GM12878 (cell line): ENCODE measurements at regions not wholly inside any gene's neighbourhood (a gene's known extent, or its start where the extent isn't known, plus 50 kb on each side); places are given as distances from the start of the nearest gene placed in this dataset.

Experiments used
- ATAC-seq: fragments of 200-7000 bp; cut with Tn5 transposase; 3 replicates; pipeline ENCODE4 v1.9.1; 2020; ENCODE audit warnings: mild to moderate bottlenecking, moderate library complexity
- BruUV-seq: library from RNA; stranded (reverse); fragments of 400-500 nt; replicated peaks from 2 replicates; lab custom pipeline; 2021; lab: Mats Ljungman, UMichigan
- CTCF ChIA-PET: fragments of 300-600 bp; sonication (Branson Sonifier 250); formaldehyde crosslinking; extraction: SDS; loops from one replicate; lab custom pipeline; 2021; ENCODE audit warnings: inconsistent platforms; lab: Yijun Ruan, JAX
- POLR2A ChIA-PET: fragments of 350-600 bp; formaldehyde crosslinking; extraction: SDS; loops from one replicate; lab custom pipeline; 2021; ENCODE audit warnings: inconsistent platforms; lab: Charles Lee
- RAD21 ChIA-PET: fragments of 300-600 bp; sonication (Branson Sonifier 250); formaldehyde crosslinking; loops from one replicate; lab custom pipeline; 2023; ENCODE audit warnings: antibody characterized with exemption; ENCODE audit not compliant: unreplicated experiment; lab: Charles Lee
- SMC1A ChIA-PET: fragments of 300-600 bp; sonication (Branson Sonifier 250); formaldehyde crosslinking; loops from one replicate; lab custom pipeline; 2023; ENCODE audit not compliant: unreplicated experiment, uncharacterized antibody; lab: Charles Lee
- DNase-seq: peaks from one replicate; pipeline ENCODE4 v3.0.0-alpha.2; 2011; ENCODE audit warnings: low read depth, low spot score
- FAIRE-seq: peaks from 3 replicates; lab custom pipeline; 2011; peaks lifted over from hg19 to GRCh38; lab: Jason Lieb, UNC
- H2AFZ ChIP-seq: 2 replicates; pipeline ENCODE4 v1.6.0; 2011; ENCODE audit warnings: low read depth, low read length, control low read depth; ENCODE audit not compliant: control insufficient read depth
- H3K27ac ChIP-seq: 2 replicates; pipeline ENCODE4 v1.5.1; 2011; ENCODE audit warnings: control low read depth; ENCODE audit not compliant: control insufficient read depth, insufficient read depth
- H3K27me3 ChIP-seq, 2 experiments: replicated peaks in 1 of 2; 2 replicates each; pipeline versions ENCODE4 v1.6.0 to v1.6.1; 2011; ENCODE audit warnings: low read length in 1 of 2; ENCODE audit not compliant: control insufficient read depth in 2 of 2, insufficient read depth in 2 of 2
- H3K36me3 ChIP-seq, 2 experiments: 2 replicates each; pipeline ENCODE4 v1.5.1; 2011; ENCODE audit warnings: low read length in 1 of 2; ENCODE audit not compliant: control insufficient read depth in 2 of 2, insufficient read depth in 2 of 2
- H3K4me1 ChIP-seq: 2 replicates; pipeline ENCODE4 v1.6.1; 2011; ENCODE audit warnings: mild to moderate bottlenecking, low read length, moderate library complexity, mixed read lengths; ENCODE audit not compliant: control insufficient read depth, insufficient read depth
- H3K4me2 ChIP-seq: 2 replicates; pipeline ENCODE4 v1.6.0; 2011; ENCODE audit warnings: control low read depth; ENCODE audit not compliant: control insufficient read depth, insufficient read depth
- H3K4me3 ChIP-seq: fragments of 200-600 bp; sonication (generic); 2 replicates; pipeline ENCODE4 v1.5.1; 2016
- H3K79me2 ChIP-seq: 2 replicates; pipeline ENCODE4 v1.6.0; 2011; ENCODE audit warnings: low read length; ENCODE audit not compliant: control insufficient read depth, insufficient read depth
- H3K9ac ChIP-seq: 2 replicates; pipeline ENCODE4 v1.8.0; 2011; ENCODE audit warnings: low read length, control low read depth, mixed read lengths; ENCODE audit not compliant: control insufficient read depth, insufficient read depth
- H3K9me3 ChIP-seq: replicated peaks from 3 replicates; pipeline ENCODE4 v1.5.1; 2011; ENCODE audit warnings: mild to moderate bottlenecking, low read length; ENCODE audit not compliant: control insufficient read depth, insufficient read depth
- H4K20me1 ChIP-seq: 2 replicates; pipeline ENCODE4 v1.6.0; 2011; ENCODE audit not compliant: control insufficient read depth, insufficient read depth
- CREB1 ChIP-seq: IDR thresholded peaks from 2 replicates; pipeline ENCODE4 v1.6.1; 2012; ENCODE audit warnings: low read depth, mild to moderate bottlenecking, inconsistent platforms
- IRF4 ChIP-seq: IDR thresholded peaks from 2 replicates; pipeline ENCODE4 v1.6.1; 2011; ENCODE audit warnings: low read depth, low read length
- MEF2A ChIP-seq: IDR thresholded peaks from 2 replicates; pipeline ENCODE4 v1.6.1; 2011; ENCODE audit warnings: low read depth, mild to moderate bottlenecking, low read length, moderate library complexity; ENCODE audit not compliant: insufficient read depth
- PML ChIP-seq: IDR thresholded peaks from 2 replicates; pipeline ENCODE4 v1.6.1; 2012; ENCODE audit warnings: low read length, inconsistent platforms
- RB1 ChIP-seq: fragments of 450-650 bp; formaldehyde crosslinking; IDR thresholded peaks from 2 replicates; pipeline ENCODE4 v1.6.1; 2017; ENCODE audit warnings: mild to moderate bottlenecking, borderline replicate concordance
- SREBF2 ChIP-seq: IDR thresholded peaks from 2 replicates; pipeline ENCODE4 v1.6.1; 2012; ENCODE audit warnings: mild to moderate bottlenecking, low read length
- STAT1 ChIP-seq: fragments of 450-650 bp; conservative IDR thresholded peaks from 2 replicates; pipeline ENCODE4 v1.6.1; 2014; ENCODE audit warnings: antibody characterized with exemption, mild to moderate bottlenecking
- WRNIP1 ChIP-seq: IDR thresholded peaks from 2 replicates; pipeline ENCODE4 v1.6.1; 2011; ENCODE audit warnings: low read depth, low read length, improper control_type of control experiment, borderline replicate concordance
- ZNF207 ChIP-seq: fragments of 450-650 bp; IDR thresholded peaks from 2 replicates; pipeline ENCODE4 v1.6.1; 2014; ENCODE audit warnings: antibody characterized with exemption, mild to moderate bottlenecking, borderline replicate concordance
- WGBS: methylation state at CpG from one replicate; pipeline ENCODE4 v1.1.6; 2016; ENCODE audit warnings: low lambda C conversion rate; ENCODE audit not compliant: insufficient replicate concordance, insufficient coverage; ENCODE audit errors: missing lambda C conversion rate; 5-methylcytosine and 5-hydroxymethylcytosine counted together
- in situ Hi-C: fragments of 300-500 bp; cut with MboI; formaldehyde crosslinking; loops from 9 replicates; pipeline ENCODE4 v1.14.3; 2018; ENCODE audit warnings: mixed read lengths
- intact Hi-C: fragments of 100-400 bp; cut with micrococcal nuclease; formaldehyde crosslinking; loops from one replicate; pipeline ENCODE4 v1.14.2; 2022; ENCODE audit not compliant: unreplicated experiment
- TF ChIP-seq, protein P1 (sequence below): fragments of 150-350 bp; IDR thresholded peaks from 2 replicates; pipeline ENCODE4 v1.6.1; 2014; ENCODE audit warnings: mild to moderate bottlenecking, low read depth, low read length
- TF ChIP-seq, protein P2 (sequence below): fragments of 450-650 bp; IDR thresholded peaks from 2 replicates; pipeline ENCODE4 v1.6.1; 2016; ENCODE audit warnings: mild to moderate bottlenecking, moderate library complexity, borderline replicate concordance
- TF ChIP-seq, protein P3 (sequence below): IDR thresholded peaks from 2 replicates; pipeline ENCODE4 v1.6.1; 2011; ENCODE audit warnings: borderline replicate concordance, low read depth, mild to moderate bottlenecking, moderate library complexity, low read length; ENCODE audit not compliant: insufficient read depth, poor library complexity, severe bottlenecking

DNA sequence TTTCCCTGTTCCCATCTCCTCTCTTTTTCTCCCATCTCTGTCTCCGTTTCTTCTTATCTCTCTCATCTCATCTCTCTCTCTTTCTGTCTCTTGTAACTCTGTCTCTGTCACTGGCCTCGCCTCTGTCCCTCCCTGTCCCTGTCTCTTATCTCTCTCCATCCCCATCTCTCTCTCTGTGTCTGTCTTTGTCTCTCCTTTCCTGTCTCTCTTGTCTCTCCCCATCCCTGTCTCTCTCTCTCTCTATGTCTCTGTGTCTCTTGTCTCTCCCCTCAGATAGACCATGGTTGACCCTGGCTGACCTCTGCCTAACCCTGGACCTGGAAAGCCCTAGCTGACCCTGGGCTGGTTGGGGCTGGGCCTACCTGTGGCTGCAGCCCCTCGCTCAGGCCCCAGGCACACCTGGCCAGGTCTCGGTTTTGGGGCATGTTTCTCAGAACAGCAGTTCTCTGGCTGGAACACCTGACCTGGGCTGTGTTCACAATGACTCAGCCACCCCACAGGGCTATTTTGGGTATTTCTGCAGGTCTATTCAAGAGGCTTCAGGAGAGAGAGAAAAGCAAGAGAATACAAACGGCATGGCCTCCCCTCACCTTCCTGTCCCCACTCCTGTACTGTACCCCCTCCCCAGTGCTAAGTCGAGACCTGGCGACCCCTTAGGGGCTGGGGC, 174.4 kb downstream of the TMEM121 start (continued):
- TF ChIP-seq, protein P1, sequence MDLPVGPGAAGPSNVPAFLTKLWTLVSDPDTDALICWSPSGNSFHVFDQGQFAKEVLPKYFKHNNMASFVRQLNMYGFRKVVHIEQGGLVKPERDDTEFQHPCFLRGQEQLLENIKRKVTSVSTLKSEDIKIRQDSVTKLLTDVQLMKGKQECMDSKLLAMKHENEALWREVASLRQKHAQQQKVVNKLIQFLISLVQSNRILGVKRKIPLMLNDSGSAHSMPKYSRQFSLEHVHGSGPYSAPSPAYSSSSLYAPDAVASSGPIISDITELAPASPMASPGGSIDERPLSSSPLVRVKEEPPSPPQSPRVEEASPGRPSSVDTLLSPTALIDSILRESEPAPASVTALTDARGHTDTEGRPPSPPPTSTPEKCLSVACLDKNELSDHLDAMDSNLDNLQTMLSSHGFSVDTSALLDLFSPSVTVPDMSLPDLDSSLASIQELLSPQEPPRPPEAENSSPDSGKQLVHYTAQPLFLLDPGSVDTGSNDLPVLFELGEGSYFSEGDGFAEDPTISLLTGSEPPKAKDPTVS, result no peak
- TF ChIP-seq MEF2A, result peak; percentile 97

DNA sequence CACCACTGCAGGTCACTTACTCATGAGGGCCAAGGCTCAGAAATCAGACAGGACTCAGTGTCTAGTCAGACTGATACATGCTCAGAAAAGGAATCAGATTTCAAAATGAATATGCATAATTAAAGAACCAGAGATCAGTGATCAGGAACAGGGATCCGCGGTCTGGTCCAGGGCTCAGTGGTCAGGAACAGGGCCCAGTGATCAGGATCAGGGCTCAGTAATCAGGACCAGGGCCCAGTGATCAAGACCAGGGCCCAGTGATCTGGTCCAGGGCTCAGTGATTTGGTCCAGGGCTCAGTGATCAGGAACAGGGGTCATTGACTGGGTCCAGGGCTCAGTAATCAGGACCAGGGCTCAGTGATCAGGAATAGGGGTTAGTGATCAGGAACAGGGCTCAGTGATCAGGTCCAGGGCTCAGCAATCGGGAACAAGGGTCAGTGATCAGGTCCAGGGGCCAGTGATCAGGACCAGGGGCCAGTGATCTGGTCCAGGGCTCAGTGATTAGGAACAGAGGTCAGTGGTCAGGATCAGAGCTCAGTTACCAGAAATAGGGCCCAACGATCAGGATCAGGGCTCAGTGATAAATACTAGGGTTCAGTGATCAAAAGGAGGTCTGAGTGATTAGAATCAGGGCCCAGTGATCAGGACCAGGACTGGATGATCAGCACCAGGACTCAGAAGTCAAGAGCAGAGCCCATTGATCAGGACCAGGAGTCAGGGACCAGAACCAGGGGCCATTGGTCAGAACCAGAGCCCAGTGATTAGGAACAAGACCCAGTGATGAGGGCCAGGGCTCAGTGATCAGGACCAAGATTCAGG, 175.3 kb downstream of the TMEM121 start:
- Histone ChIP-seq H3K36me3 (no peaks in the 10 kb centered on the region), H3K4me3 (peak overlapping the region; percentile 28; the same call in 1 of the 2 replicates), H4K20me1 (no peaks in the 10 kb centered on the region), H3K4me2 (peak overlapping the region; percentile 72), H3K9me3 (no peaks in the 10 kb centered on the region), H3K4me1 (peaks cover 47% of the 10 kb centered on the region), H3K9ac (peak overlapping the region; percentile 81), H2AFZ (no peak overlapping the region), H3K27ac (peak overlapping the region; percentile 98), H3K79me2 (peaks cover 24% of the 10 kb centered on the region), H3K27me3 (no peaks in the 10 kb centered on the region)
- ChIA-PET POLR2A (no interaction called here), RAD21 (no interaction called here), CTCF (no interaction called here), SMC1A (no interaction called here)
- no peak for DNase-seq
- WGBS, result 0% methylated on average over 4 of the region's 4 CpGs
- TSS peak; percentile 87 for BruUV-seq
- intact Hi-C loops, result loop anchor here (5.0 to 10.0 kb wide), 2 partner anchors 161 to 573 kb away; no protein-coding TSS in a partner anchor
- in situ Hi-C loops, result loop anchor here (10.0 kb wide), 2 partner anchors 117 to 573 kb away; no protein-coding TSS in a partner anchor
- FAIRE-seq, result no peak
- ATAC-seq, result peak; percentile 3
- no peak for TF ChIP-seq IRF4
- TF ChIP-seq SREBF2, result no peak
- TF ChIP-seq, protein P2, sequence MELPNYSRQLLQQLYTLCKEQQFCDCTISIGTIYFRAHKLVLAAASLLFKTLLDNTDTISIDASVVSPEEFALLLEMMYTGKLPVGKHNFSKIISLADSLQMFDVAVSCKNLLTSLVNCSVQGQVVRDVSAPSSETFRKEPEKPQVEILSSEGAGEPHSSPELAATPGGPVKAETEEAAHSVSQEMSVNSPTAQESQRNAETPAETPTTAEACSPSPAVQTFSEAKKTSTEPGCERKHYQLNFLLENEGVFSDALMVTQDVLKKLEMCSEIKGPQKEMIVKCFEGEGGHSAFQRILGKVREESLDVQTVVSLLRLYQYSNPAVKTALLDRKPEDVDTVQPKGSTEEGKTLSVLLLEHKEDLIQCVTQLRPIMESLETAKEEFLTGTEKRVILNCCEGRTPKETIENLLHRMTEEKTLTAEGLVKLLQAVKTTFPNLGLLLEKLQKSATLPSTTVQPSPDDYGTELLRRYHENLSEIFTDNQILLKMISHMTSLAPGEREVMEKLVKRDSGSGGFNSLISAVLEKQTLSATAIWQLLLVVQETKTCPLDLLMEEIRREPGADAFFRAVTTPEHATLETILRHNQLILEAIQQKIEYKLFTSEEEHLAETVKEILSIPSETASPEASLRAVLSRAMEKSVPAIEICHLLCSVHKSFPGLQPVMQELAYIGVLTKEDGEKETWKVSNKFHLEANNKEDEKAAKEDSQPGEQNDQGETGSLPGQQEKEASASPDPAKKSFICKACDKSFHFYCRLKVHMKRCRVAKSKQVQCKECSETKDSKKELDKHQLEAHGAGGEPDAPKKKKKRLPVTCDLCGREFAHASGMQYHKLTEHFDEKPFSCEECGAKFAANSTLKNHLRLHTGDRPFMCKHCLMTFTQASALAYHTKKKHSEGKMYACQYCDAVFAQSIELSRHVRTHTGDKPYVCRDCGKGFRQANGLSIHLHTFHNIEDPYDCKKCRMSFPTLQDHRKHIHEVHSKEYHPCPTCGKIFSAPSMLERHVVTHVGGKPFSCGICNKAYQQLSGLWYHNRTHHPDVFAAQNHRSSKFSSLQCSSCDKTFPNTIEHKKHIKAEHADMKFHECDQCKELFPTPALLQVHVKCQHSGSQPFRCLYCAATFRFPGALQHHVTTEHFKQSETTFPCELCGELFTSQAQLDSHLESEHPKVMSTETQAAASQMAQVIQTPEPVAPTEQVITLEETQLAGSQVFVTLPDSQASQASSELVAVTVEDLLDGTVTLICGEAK, result no peak
- TF ChIP-seq RB1, result no peak
- no peak for TF ChIP-seq ZNF207
- TF ChIP-seq PML, result no peak
- no peak for TF ChIP-seq WRNIP1
- TF ChIP-seq STAT1, result no peak
- TF ChIP-seq, protein P3, sequence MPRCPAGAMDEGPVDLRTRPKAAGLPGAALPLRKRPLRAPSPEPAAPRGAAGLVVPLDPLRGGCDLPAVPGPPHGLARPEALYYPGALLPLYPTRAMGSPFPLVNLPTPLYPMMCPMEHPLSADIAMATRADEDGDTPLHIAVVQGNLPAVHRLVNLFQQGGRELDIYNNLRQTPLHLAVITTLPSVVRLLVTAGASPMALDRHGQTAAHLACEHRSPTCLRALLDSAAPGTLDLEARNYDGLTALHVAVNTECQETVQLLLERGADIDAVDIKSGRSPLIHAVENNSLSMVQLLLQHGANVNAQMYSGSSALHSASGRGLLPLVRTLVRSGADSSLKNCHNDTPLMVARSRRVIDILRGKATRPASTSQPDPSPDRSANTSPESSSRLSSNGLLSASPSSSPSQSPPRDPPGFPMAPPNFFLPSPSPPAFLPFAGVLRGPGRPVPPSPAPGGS, result peak; percentile 71
- no peak for TF ChIP-seq CREB1
